ENCODE measurements at regions not wholly inside any gene's neighbourhood (a gene's known extent, or its start where the extent isn't known, plus 50 kb on each side); places are given as distances from the start of the nearest gene placed in this dataset.

GRCh38 chr14:84555493-84555892, 974.5 kb upstream of the FLRT2 start:
- H3K9me3 ChIP-seq (replicated peaks in 1 of 11) = peaks cover 0 to 15% (median 11%) of the 10 kb centered on the region in 11 experiments; a peak in 17 of 22 replicates
- 0 out of 20 replicates have a peak, but pooled peaks cover 0 to 6% (median 0%) of the 10 kb centered on the region in 10 experiments for H3K4me1 ChIP-seq
- no peak for TF ChIP-seq Cebpa-rat (IDR thresholded peaks at IDR 0.05)
- no peaks in the 10 kb centered on the region for H3K27me3 ChIP-seq
- no peaks in the 10 kb centered on the region for H4K20me1 ChIP-seq
- no peaks in the 10 kb centered on the region for H3K36me3 ChIP-seq
- H3K27ac ChIP-seq = no peak overlapping the region
- H3K9ac ChIP-seq = no peak overlapping the region
- H3K4me2 ChIP-seq = no peak overlapping the region
- no peak overlapping the region for H3K4me3 ChIP-seq

- Histone ChIP-seq H3K27ac (no peak overlapping the region), H3K4me2 (no peak overlapping the region), H3K9me3 (replicated peaks in 1 of 11) (no peaks in the 10 kb centered on the region), H4K20me1 (no peaks in the 10 kb centered on the region), H3K27me3 (no peaks in the 10 kb centered on the region), H3K4me3 (no peak overlapping the region), H3K36me3 (no peaks in the 10 kb centered on the region), H3K9ac (no peak overlapping the region), H3K4me1 (no peaks in the 10 kb centered on the region)
- TF ChIP-seq Cebpa-rat (IDR thresholded peaks at IDR 0.05) = no peak
Observed at GRCh38 chr14:84566109-84566508, 963.8 kb upstream of the FLRT2 start.

GRCh38 chr14:84575681-84576080, 954.3 kb upstream of the FLRT2 start:
- Histone ChIP-seq H3K36me3 (no peaks in the 10 kb centered on the region), H3K27ac (no peak overlapping the region), H3K9me3 (replicated peaks in 1 of 11) (0 out of 22 replicates have a peak, but pooled peaks cover 0 to 4% (median 0%) of the 10 kb centered on the region in 11 experiments), H3K9ac (no peak overlapping the region), H3K27me3 (no peaks in the 10 kb centered on the region), H3K4me1 (no peaks in the 10 kb centered on the region; a peak in 2 of 20 replicates), H4K20me1 (no peaks in the 10 kb centered on the region), H3K4me3 (no peak overlapping the region), H3K4me2 (no peak overlapping the region)
- no peak for TF ChIP-seq Cebpa-rat (IDR thresholded peaks at IDR 0.05)

GRCh38 chr14:84579292-84579691, 950.7 kb upstream of the FLRT2 start:
- Histone ChIP-seq H3K4me1 (no peaks in the 10 kb centered on the region; a peak in 1 of 20 replicates), H3K27ac (no peak overlapping the region), H3K4me2 (no peak overlapping the region; a peak in 1 of 22 replicates), H3K9ac (no peak overlapping the region), H3K27me3 (no peaks in the 10 kb centered on the region), H3K9me3 (replicated peaks in 1 of 11) (0 out of 22 replicates have a peak, but pooled peaks cover 0 to 4% (median 0%) of the 10 kb centered on the region in 11 experiments), H3K36me3 (no peaks in the 10 kb centered on the region), H3K4me3 (no peak overlapping the region), H4K20me1 (no peaks in the 10 kb centered on the region)
- no peak for TF ChIP-seq Cebpa-rat (IDR thresholded peaks at IDR 0.05)

- Histone ChIP-seq H3K9ac (no peak overlapping the region), H3K27me3 (no peaks in the 10 kb centered on the region), H3K4me2 (no peak overlapping the region), H3K9me3 (replicated peaks in 1 of 11) (0 out of 22 replicates have a peak, but pooled peaks cover 0 to 4% (median 0%) of the 10 kb centered on the region in 11 experiments), H3K4me3 (no peak overlapping the region), H3K4me1 (no peaks in the 10 kb centered on the region; a peak in 1 of 20 replicates), H3K27ac (no peak overlapping the region), H3K36me3 (no peaks in the 10 kb centered on the region), H4K20me1 (no peaks in the 10 kb centered on the region)
- TF ChIP-seq Cebpa-rat (IDR thresholded peaks at IDR 0.05) = no peak
Observed at GRCh38 chr14:84581041-84581440, 948.9 kb upstream of the FLRT2 start.

- no peaks in the 10 kb centered on the region for H3K9me3 ChIP-seq (replicated peaks in 1 of 11)
- no peak overlapping the region for H3K4me2 ChIP-seq
- no peaks in the 10 kb centered on the region for H4K20me1 ChIP-seq
- no peaks in the 10 kb centered on the region for H3K27me3 ChIP-seq
- no peak overlapping the region for H3K27ac ChIP-seq
- H3K9ac ChIP-seq = no peak overlapping the region
- TF ChIP-seq Cebpa-rat (IDR thresholded peaks at IDR 0.05) = no peak
- H3K4me3 ChIP-seq = no peak overlapping the region
- H3K36me3 ChIP-seq = no peaks in the 10 kb centered on the region
- no peaks in the 10 kb centered on the region for H3K4me1 ChIP-seq
Observed at GRCh38 chr14:84584511-84584910, 945.4 kb upstream of the FLRT2 start.

- no peak overlapping the region for H3K27ac ChIP-seq
- H3K4me1 ChIP-seq = no peaks in the 10 kb centered on the region
- H3K36me3 ChIP-seq = no peaks in the 10 kb centered on the region
- no peaks in the 10 kb centered on the region for H4K20me1 ChIP-seq
- no peak overlapping the region for H3K4me2 ChIP-seq
- no peaks in the 10 kb centered on the region for H3K9me3 ChIP-seq (replicated peaks in 1 of 11)
- H3K9ac ChIP-seq = no peak overlapping the region
- TF ChIP-seq Cebpa-rat (IDR thresholded peaks at IDR 0.05) = no peak
- no peak overlapping the region for H3K4me3 ChIP-seq
- no peaks in the 10 kb centered on the region for H3K27me3 ChIP-seq
Observed at GRCh38 chr14:84591827-84592445, 938.0 kb upstream of the FLRT2 start.

- TF ChIP-seq Cebpa-rat (IDR thresholded peaks at IDR 0.05) = no peak
- Histone ChIP-seq H3K4me1 (no peaks in the 10 kb centered on the region), H3K27ac (no peak overlapping the region), H4K20me1 (no peaks in the 10 kb centered on the region), H3K9me3 (replicated peaks in 1 of 11) (no peaks in the 10 kb centered on the region; a peak in 1 of 22 replicates), H3K4me3 (no peak overlapping the region), H3K27me3 (no peaks in the 10 kb centered on the region), H3K4me2 (no peak overlapping the region), H3K36me3 (no peaks in the 10 kb centered on the region), H3K9ac (no peak overlapping the region)
Observed at GRCh38 chr14:84592770-84593169, 937.2 kb upstream of the FLRT2 start.

- no peak overlapping the region for H3K27ac ChIP-seq
- H3K9me3 ChIP-seq (replicated peaks in 1 of 11) = no peaks in the 10 kb centered on the region
- no peaks in the 10 kb centered on the region for H3K4me1 ChIP-seq
- H4K20me1 ChIP-seq = no peaks in the 10 kb centered on the region
- no peak overlapping the region for H3K9ac ChIP-seq
- TF ChIP-seq Cebpa-rat (IDR thresholded peaks at IDR 0.05) = no peak
- H3K4me2 ChIP-seq = no peak overlapping the region
- H3K27me3 ChIP-seq = no peaks in the 10 kb centered on the region
- no peak overlapping the region for H3K4me3 ChIP-seq
- no peaks in the 10 kb centered on the region for H3K36me3 ChIP-seq
Observed at GRCh38 chr14:84610086-84610485, 919.9 kb upstream of the FLRT2 start.

GRCh38 chr14:84622357-84622756, 907.6 kb upstream of the FLRT2 start:
- Histone ChIP-seq H3K4me1 (no peaks in the 10 kb centered on the region), H3K36me3 (no peaks in the 10 kb centered on the region), H3K9me3 (replicated peaks in 1 of 11) (no peaks in the 10 kb centered on the region), H3K9ac (no peak overlapping the region), H4K20me1 (no peaks in the 10 kb centered on the region), H3K27me3 (no peaks in the 10 kb centered on the region), H3K27ac (no peak overlapping the region), H3K4me3 (no peak overlapping the region), H3K4me2 (no peak overlapping the region)
- TF ChIP-seq Cebpa-rat (IDR thresholded peaks at IDR 0.05) = no peak

All from BLaER1 treated with 17β-estradiol and CSF1 and Interleukin-3, amounts not matched to agents 10 nM and 100 nM (cell line).